ENCODE measurements at regions not wholly inside any gene's neighbourhood (a gene's known extent, or its start where the extent isn't known, plus 50 kb on each side); places are given as distances from the start of the nearest gene placed in this dataset.
A peak's percentile ranks its signal among the peaks of the same experiment; 100 is the strongest.
"Not testable (repeated sequence)": the region's sequence is repeated elsewhere in the genome, so short reads cannot be mapped to it uniquely, and the experiment has no call there.

DNA sequence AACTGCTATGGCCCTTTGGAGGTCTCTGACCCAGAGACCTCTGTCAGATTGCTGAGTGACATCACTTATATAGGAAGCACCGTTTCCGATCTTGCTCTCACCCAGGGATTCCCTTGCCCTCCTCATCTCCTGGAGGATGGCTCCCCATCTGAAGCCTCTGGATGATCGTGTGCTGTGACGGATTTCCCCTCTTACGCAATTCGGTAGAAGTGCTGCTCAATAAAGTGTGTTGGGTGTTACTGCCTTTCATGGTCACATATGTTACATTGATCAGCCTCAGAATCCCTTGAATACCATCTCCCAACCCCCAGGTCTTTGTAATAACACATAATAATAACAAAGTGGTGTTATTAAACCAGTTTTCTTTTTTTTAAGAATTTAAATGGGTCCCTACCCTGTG, 107.3 kb upstream of the CLEC14A start:
- TF ChIP-seq, protein P1, sequence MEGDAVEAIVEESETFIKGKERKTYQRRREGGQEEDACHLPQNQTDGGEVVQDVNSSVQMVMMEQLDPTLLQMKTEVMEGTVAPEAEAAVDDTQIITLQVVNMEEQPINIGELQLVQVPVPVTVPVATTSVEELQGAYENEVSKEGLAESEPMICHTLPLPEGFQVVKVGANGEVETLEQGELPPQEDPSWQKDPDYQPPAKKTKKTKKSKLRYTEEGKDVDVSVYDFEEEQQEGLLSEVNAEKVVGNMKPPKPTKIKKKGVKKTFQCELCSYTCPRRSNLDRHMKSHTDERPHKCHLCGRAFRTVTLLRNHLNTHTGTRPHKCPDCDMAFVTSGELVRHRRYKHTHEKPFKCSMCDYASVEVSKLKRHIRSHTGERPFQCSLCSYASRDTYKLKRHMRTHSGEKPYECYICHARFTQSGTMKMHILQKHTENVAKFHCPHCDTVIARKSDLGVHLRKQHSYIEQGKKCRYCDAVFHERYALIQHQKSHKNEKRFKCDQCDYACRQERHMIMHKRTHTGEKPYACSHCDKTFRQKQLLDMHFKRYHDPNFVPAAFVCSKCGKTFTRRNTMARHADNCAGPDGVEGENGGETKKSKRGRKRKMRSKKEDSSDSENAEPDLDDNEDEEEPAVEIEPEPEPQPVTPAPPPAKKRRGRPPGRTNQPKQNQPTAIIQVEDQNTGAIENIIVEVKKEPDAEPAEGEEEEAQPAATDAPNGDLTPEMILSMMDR (IDR thresholded peaks at IDR 0.05; ENCODE audit: extremely low read depth, insufficient read depth, missing control alignments) = no peak
- no peak for DNase-seq (ENCODE audit: low spot score)
- in situ Hi-C loops (cut with MboI; ENCODE audit: low pct_unique_long_range_greater_than_20kb, low sequenced_read_pairs, unreplicated experiment) = no loop called here

DNA sequence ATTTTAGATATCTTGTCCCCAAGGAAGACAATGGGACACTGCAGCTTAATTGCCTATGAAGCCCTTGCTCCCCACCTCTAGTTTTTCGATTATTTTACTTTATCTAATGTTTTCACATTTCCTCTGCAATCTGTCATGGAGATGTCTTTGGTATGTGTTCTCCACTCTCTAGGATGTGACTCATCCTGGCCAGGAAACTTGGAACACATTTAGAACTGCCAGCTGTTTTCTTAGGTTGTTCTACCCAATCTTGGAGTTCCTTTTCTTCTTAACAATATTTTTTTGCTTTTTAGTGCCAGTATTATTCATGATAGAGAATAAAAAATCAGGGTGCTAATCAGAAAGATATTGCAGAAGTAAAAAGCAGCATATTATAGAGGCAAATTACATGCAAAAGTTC, 101.7 kb upstream of the CLEC14A start:
- in situ Hi-C loops (cut with MboI; ENCODE audit: low pct_unique_long_range_greater_than_20kb, low sequenced_read_pairs, unreplicated experiment) = no loop called here
- DNase-seq (ENCODE audit: low spot score) = no peak
- TF ChIP-seq, protein P1 (IDR thresholded peaks at IDR 0.05; ENCODE audit: extremely low read depth, insufficient read depth, missing control alignments) = no peak

DNA sequence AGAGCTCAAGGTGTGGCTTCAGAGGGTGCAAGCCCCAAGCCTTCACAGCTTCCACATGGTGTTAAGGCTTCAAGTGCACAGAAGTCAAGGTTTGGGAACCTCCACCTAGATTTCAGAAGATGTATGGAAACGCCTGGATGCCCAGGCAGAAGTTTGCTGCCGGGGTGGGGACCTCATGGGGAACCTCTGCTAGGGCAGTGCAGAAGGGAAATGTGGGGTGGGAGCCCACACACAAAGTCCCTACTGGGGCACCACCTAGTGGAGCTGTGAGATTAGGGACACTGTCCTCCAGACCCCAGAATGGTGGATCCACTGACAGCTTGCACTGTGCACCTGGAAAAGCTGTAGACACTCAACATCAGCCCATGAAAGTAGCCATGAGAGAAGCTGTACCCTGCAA, 99.6 kb upstream of the CLEC14A start:
- TF ChIP-seq, protein P1 (IDR thresholded peaks at IDR 0.05; ENCODE audit: extremely low read depth, insufficient read depth, missing control alignments) = peak; percentile 7
- DNase-seq (ENCODE audit: low spot score); in situ Hi-C loops (cut with MboI; ENCODE audit: low pct_unique_long_range_greater_than_20kb, low sequenced_read_pairs, unreplicated experiment): not testable (repeated sequence)

DNA sequence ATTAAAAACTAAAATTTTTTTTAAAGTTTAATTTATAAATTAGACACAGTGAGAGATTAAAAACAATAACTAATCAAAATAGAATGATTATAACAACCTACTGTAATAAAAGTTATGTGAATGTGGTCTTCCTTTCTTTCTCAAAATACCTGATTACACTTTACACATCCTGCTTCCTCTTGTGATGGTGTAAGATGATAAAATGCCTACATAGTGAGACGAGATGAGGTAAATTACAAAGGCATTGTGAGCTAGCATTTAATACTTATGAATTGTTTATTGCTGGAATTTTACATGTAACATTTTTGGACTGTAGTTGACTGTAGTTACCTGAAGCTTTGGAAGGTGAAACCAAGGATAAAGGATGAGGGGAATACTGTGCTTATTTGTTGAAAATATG, 94.2 kb upstream of the CLEC14A start:
- no peak for DNase-seq (ENCODE audit: low spot score)
- TF ChIP-seq, protein P1 (IDR thresholded peaks at IDR 0.05; ENCODE audit: extremely low read depth, insufficient read depth, missing control alignments) = no peak
- in situ Hi-C loops (cut with MboI; ENCODE audit: low pct_unique_long_range_greater_than_20kb, low sequenced_read_pairs, unreplicated experiment) = no loop called here

DNA sequence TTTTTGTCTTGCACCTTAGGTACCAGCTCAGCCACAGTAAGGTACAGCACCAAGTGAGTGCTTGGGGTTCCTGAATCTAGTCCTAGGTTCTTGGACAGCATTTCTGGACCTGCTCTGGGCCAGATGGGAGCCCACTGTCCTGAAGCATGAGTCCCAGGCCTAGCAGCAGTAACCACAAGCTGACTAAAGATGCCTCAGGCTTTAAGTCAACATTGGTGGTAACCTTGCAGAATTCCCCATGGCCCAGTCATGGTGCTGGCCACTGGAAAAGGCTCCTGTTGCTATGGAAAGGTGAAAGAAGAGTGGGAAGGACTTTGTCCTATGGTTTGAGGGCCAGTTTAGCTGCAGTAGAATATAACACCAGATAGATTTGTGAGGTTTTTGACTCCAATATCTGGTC, 86.9 kb upstream of the CLEC14A start:
- TF ChIP-seq, protein P1 (IDR thresholded peaks at IDR 0.05; ENCODE audit: extremely low read depth, insufficient read depth, missing control alignments) = no peak
- no peak for DNase-seq (ENCODE audit: low spot score)
- in situ Hi-C loops (cut with MboI; ENCODE audit: low pct_unique_long_range_greater_than_20kb, low sequenced_read_pairs, unreplicated experiment) = no loop called here

DNA sequence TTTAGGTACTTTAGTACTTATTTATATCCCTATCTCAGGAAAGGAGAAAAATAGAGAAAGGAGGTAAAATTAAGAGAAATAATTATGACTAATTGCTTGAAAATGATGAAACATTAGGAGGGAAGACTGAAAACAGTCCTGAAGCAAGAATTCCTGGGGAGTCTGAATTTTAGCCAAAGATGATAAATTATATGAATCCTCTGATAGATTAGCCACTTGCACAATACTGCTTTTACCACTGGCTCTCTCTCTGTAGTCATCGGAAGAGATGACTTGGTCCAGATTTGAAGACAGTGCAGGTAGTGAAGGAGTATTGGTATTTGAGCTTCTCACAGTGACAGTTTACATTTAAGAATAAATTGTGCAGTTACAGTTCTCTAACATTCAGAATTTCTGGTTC, 83.8 kb upstream of the CLEC14A start:
- in situ Hi-C loops (cut with MboI; ENCODE audit: low pct_unique_long_range_greater_than_20kb, low sequenced_read_pairs, unreplicated experiment) = no loop called here
- DNase-seq (ENCODE audit: low spot score) = no peak
- TF ChIP-seq, protein P1 (IDR thresholded peaks at IDR 0.05; ENCODE audit: extremely low read depth, insufficient read depth, missing control alignments) = no peak

DNA sequence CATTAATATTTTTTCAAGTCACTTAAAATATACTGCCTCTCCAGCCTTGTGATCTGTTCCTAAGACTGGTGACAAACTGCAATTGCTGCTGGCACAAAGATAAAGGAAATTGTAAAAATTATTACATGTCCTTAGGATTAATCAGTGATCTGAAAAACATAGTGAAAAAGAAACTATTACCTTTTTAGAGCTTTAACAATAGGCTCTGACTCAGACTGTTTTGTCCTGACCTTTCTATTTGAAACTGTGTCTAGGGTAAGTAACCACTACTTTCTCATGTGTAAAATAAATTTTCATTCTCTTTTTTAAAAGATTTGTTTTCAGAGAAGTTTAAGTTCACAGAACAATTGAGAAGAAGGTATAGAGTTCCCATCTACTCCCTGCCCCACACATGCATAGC, 80.4 kb upstream of the CLEC14A start:
- DNase-seq (ENCODE audit: low spot score) = no peak
- TF ChIP-seq, protein P1 (IDR thresholded peaks at IDR 0.05; ENCODE audit: extremely low read depth, insufficient read depth, missing control alignments) = no peak
- in situ Hi-C loops (cut with MboI; ENCODE audit: low pct_unique_long_range_greater_than_20kb, low sequenced_read_pairs, unreplicated experiment) = no loop called here
